ENCODE measurements at regions not wholly inside any gene's neighbourhood (a gene's known extent, or its start where the extent isn't known, plus 50 kb on each side); places are given as distances from the start of the nearest gene placed in this dataset.

DNA sequence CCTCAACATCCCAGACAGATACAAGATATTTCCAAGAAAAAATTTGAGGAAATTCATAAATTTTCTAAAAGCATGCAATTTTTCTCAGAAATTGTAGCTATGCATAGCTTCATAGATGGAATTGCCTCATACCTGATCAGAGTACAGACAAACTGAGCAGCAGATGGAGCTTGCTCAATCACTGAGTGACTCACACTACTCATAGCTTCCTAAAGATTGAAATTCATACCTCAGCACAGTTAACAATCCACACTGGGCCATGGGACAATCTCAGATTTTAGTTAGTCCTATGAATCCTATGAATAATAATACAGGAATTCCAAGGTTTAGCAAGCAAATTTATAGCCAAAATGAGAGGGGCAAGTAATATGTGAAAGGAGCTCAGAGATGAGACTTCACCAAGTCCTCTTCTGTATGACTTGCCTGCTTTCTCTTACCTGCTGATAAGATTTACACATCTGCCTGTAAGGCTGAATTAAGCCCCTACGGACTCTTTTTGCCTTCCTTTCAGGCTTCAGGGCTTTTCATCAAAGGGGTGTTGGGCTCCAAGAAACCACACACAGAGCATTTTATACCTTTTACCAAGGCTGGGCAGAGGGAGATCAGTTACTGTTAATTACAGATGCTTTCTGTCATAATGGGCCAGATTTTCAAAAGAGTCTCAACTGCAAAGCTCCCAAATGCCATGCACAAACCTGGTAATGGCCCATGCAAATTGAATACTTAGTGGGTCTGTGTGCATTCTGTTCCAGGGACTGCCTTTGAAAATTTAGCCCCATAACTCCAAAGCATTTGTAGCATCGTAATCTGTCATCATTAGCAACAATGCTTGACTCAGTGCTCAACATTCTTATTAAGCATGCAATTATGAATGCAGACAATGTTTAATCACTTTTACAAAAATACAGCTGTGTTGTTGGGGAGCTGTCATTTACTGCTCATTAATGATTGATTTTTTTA lies 439.3 kb downstream of the DTWD2 start:
- no peak overlapping the region for H3K4me3 ChIP-seq
- TF ChIP-seq POLR2AphosphoS5 (IDR thresholded peaks at IDR 0.05) (no peak), EP300 (IDR thresholded peaks at IDR 0.05) (no peak), POLR2A (IDR thresholded peaks at IDR 0.05) (no peak)
- TF ChIP-seq, protein P1, sequence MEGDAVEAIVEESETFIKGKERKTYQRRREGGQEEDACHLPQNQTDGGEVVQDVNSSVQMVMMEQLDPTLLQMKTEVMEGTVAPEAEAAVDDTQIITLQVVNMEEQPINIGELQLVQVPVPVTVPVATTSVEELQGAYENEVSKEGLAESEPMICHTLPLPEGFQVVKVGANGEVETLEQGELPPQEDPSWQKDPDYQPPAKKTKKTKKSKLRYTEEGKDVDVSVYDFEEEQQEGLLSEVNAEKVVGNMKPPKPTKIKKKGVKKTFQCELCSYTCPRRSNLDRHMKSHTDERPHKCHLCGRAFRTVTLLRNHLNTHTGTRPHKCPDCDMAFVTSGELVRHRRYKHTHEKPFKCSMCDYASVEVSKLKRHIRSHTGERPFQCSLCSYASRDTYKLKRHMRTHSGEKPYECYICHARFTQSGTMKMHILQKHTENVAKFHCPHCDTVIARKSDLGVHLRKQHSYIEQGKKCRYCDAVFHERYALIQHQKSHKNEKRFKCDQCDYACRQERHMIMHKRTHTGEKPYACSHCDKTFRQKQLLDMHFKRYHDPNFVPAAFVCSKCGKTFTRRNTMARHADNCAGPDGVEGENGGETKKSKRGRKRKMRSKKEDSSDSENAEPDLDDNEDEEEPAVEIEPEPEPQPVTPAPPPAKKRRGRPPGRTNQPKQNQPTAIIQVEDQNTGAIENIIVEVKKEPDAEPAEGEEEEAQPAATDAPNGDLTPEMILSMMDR (IDR thresholded peaks at IDR 0.05): no peak
- no peaks in the 10 kb centered on the region for H3K9me3 ChIP-seq
- DNase-seq (ENCODE audit: low spot score in 2 of 2): no peak
- no peaks in the 10 kb centered on the region for H3K36me3 ChIP-seq
- 80% methylated on average over 2 of the region's 2 CpGs for WGBS
- H3K4me1 ChIP-seq: no peaks in the 10 kb centered on the region
- H3K27me3 ChIP-seq: no peaks in the 10 kb centered on the region
- no peak overlapping the region for H3K27ac ChIP-seq

DNA sequence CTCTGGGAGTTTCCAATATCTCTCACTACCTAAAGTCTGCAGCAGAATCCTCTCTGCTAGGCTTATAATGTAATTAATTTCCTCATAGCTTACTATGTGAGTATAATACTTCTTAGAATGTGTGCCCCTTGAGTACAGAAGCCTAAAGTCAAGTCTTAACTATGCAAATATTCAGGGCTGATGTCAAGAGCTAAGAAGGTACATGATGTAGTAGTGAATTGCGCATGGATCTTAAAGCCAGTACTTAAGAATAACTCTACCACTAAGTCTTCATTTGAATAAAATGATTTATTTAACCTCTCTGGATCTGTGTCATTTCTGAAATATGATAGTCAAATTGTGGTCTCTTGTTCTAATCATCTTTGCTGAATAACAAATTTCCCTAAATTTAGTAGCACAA lies 442.9 kb downstream of the DTWD2 start:
- WGBS: 97% methylated on average over 1 of the region's 1 CpG
- no peak overlapping the region for H3K27ac ChIP-seq
- TF ChIP-seq POLR2AphosphoS5 (IDR thresholded peaks at IDR 0.05): no peak

DNA sequence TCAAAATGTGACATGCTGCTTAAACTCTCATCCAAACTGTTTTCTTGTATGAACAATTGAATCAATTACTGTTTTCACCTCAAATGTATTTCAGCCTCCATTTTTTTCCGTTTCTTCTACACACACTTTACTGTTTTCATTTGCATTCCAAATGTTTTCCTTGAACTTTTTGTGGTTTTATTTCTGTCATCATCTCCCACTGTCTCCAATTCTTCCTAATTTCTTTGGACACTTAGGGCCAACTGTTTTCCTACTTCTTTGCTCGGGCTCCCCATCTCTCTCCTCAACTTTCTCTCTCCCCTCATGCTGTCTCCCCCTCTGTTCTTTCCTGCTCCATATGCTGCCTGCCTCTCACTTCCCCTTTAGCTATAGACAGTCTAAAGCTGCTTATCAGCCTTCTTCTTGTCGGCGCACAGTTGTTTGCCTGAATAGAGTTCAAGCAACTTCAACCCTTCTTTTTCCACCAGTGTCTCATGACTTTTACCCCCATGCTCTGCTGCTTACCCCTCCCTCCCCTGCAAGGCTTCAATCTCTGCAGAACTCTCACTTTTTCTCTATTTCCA lies 443.4 kb downstream of the DTWD2 start:
- 71% methylated on average over 4 of the region's 4 CpGs for WGBS
- TF ChIP-seq, protein P1 (IDR thresholded peaks at IDR 0.05): no peak
- TF ChIP-seq POLR2AphosphoS5 (IDR thresholded peaks at IDR 0.05) (no peak), EP300 (IDR thresholded peaks at IDR 0.05) (no peak), POLR2A (IDR thresholded peaks at IDR 0.05) (no peak)
- Histone ChIP-seq H3K4me1 (no peaks in the 10 kb centered on the region), H3K9me3 (no peaks in the 10 kb centered on the region), H3K4me3 (no peak overlapping the region), H3K36me3 (no peaks in the 10 kb centered on the region), H3K27me3 (no peaks in the 10 kb centered on the region), H3K27ac (no peak overlapping the region)
- no peak for DNase-seq (ENCODE audit: low spot score in 2 of 2)

More for the DNA sequence above, 442.9 kb downstream of the DTWD2 start:
- Histone ChIP-seq H3K4me1 (no peaks in the 10 kb centered on the region), H3K27me3 (no peaks in the 10 kb centered on the region), H3K4me3 (no peak overlapping the region), H3K36me3 (no peaks in the 10 kb centered on the region), H3K9me3 (no peaks in the 10 kb centered on the region)
- no peak for DNase-seq (ENCODE audit: low spot score in 2 of 2)

DNA sequence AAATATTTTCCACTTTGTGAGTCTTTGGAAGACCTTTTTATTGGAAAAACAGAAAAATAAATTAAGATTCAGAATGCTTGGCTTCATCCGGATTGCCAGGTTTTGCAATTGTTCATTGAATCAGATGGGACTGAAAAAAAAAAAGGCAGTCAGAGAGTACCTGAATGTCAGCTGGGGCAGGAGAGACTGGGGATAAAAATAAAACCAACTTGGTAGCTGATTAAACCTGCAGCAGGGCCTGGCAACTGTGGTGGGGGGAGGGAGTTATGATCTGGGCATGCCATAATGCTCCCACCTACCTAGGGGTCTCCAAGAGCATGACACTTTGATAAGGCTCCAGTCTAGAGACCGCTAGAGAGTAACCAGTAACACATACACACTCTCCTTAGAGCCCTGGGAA lies 454.4 kb downstream of the DTWD2 start:
- H3K27ac ChIP-seq: no peak overlapping the region
- no peaks in the 10 kb centered on the region for H3K4me1 ChIP-seq
- WGBS: 88% methylated on average over 2 of the region's 2 CpGs
- no peak for TF ChIP-seq EP300 (IDR thresholded peaks at IDR 0.05)
- TF ChIP-seq, protein P1 (IDR thresholded peaks at IDR 0.05): no peak
- TF ChIP-seq POLR2AphosphoS5 (IDR thresholded peaks at IDR 0.05): no peak
- no peak for TF ChIP-seq POLR2A (IDR thresholded peaks at IDR 0.05)
- H3K4me3 ChIP-seq: no peak overlapping the region
- H3K9me3 ChIP-seq: no peaks in the 10 kb centered on the region
- H3K36me3 ChIP-seq: no peaks in the 10 kb centered on the region
- H3K27me3 ChIP-seq: no peaks in the 10 kb centered on the region
- no peak for DNase-seq (ENCODE audit: low spot score in 2 of 2)

- 58% methylated on average over 3 of the region's 3 CpGs for WGBS
- H3K27me3 ChIP-seq: no peaks in the 10 kb centered on the region
- no peak for TF ChIP-seq POLR2AphosphoS5 (IDR thresholded peaks at IDR 0.05)
- no peak for TF ChIP-seq EP300 (IDR thresholded peaks at IDR 0.05)
- no peak for TF ChIP-seq POLR2A (IDR thresholded peaks at IDR 0.05)
- TF ChIP-seq, protein P1 (IDR thresholded peaks at IDR 0.05): no peak
- no peak for DNase-seq (ENCODE audit: low spot score in 2 of 2)
- H3K36me3 ChIP-seq: no peaks in the 10 kb centered on the region
- H3K4me1 ChIP-seq: no peaks in the 10 kb centered on the region
- no peaks in the 10 kb centered on the region for H3K9me3 ChIP-seq
- no peak overlapping the region for H3K4me3 ChIP-seq
- H3K27ac ChIP-seq: no peak overlapping the region
Measured at GRCh38 chr5:118533156-118533555, 455.2 kb downstream of the DTWD2 start.
